ENCODE measurements at regions not wholly inside any gene's neighbourhood (a gene's known extent, or its start where the extent isn't known, plus 50 kb on each side); places are given as distances from the start of the nearest gene placed in this dataset.

DNA sequence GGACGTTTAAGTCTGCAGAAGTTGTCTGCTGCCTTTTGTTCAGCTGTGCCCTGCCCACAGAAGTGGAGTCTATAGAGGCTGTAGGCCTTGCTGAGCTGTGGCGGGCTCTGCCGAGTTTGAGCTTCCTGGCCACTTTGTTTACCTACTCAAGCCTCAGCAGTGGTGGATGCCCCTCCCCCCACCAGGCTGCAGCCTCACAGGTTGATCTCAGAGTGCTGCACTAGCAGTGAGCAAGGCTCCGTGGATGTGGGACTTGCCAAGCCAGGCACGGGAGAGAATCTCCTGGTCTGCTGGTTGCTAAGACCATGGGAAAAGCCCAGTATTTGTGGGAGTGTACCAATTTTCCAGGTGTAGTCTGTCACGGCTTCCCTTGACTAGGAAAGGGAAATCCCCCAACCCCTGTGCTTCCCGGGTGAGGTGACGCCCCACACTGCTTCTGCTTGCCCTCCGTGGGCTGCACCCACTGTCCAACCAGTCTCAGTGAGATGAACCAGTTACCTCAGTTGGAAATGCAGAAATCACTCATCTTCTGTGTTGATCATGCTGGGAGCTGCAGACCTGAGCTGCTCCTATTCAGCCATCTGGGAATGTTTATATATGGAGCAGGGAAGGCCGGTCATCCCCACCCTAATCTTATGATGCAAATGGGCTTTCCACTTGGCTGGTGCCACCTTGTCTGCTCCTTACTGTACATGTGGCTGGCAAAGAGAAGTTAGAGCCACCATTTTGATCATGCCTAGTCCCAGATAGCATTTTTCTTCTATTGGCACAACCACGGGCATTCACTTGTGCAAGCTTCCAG is 156.9 kb upstream of the ITGA6 start:
- TF ChIP-seq EZH2phosphoT487 (IDR thresholded peaks at IDR 0.05; ENCODE audit: low read depth), result no peak
- TF ChIP-seq, protein P1, sequence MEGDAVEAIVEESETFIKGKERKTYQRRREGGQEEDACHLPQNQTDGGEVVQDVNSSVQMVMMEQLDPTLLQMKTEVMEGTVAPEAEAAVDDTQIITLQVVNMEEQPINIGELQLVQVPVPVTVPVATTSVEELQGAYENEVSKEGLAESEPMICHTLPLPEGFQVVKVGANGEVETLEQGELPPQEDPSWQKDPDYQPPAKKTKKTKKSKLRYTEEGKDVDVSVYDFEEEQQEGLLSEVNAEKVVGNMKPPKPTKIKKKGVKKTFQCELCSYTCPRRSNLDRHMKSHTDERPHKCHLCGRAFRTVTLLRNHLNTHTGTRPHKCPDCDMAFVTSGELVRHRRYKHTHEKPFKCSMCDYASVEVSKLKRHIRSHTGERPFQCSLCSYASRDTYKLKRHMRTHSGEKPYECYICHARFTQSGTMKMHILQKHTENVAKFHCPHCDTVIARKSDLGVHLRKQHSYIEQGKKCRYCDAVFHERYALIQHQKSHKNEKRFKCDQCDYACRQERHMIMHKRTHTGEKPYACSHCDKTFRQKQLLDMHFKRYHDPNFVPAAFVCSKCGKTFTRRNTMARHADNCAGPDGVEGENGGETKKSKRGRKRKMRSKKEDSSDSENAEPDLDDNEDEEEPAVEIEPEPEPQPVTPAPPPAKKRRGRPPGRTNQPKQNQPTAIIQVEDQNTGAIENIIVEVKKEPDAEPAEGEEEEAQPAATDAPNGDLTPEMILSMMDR (IDR thresholded peaks at IDR 0.05; ENCODE audit: low read depth, low read length), result no peak
- Histone ChIP-seq H2AFZ (ENCODE audit: low read depth, low read length) (no peak overlapping the region), H3K9me3 (ENCODE audit: insufficient read depth, low read length) (no peaks in the 10 kb centered on the region), H3K36me3 (replicated peaks; ENCODE audit: low read depth, low read length) (no peaks in the 10 kb centered on the region), H3K79me2 (ENCODE audit: low read length) (no peaks in the 10 kb centered on the region), H4K20me1 (ENCODE audit: insufficient read depth, low read length) (no peaks in the 10 kb centered on the region), H3K27ac (ENCODE audit: low read length) (no peak overlapping the region), H3K27me3 (ENCODE audit: low read depth, low read length) (0 out of 2 replicates have a peak, but pooled peaks cover 2% of the 10 kb centered on the region), H3K4me3 (ENCODE audit: low read length) (no peak overlapping the region), H3K4me2 (ENCODE audit: low read length) (no peak overlapping the region), H3K4me1 (ENCODE audit: low read length) (no peaks in the 10 kb centered on the region; the same call in 1 of the 2 replicates), H3K9ac (ENCODE audit: low read length) (no peak overlapping the region)

DNA sequence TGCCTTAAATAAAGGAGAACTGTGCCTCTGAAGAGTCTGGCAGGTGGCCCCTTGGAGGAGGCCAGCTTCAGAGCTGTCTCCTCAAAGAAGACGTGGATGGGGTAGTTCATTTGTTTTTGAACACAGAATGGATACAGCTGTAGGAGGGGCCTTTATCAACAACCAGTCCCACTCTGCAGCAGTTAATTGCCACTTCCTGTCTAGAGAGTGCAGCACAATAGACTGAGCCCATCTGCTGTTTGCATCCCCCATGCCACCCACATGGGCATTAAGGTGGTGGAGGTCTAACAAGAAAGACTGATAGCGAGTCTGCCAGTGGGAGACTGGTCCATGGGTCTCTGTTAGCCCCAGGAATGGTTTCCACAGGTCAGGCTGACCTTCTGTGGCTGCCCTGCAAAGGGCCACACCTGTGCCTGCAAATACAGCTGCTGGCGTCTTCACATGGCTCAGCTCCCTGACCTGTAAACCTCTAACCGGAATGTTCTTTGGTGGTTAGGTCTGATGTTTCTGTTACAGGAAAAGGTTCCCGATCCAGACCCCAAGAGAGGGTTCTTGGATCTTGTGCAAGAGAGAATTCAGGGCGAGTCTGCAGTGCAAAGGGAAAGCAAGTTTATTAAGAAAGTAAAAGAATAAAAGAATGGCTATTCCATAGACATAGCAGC is 153.3 kb upstream of the ITGA6 start:
- TF ChIP-seq EZH2phosphoT487 (IDR thresholded peaks at IDR 0.05; ENCODE audit: low read depth), result no peak
- TF ChIP-seq, protein P1 (IDR thresholded peaks at IDR 0.05; ENCODE audit: low read depth, low read length), result no peak
- H3K27me3 ChIP-seq (ENCODE audit: low read depth, low read length), result 0 out of 2 replicates have a peak, but pooled peaks cover 9% of the 10 kb centered on the region
- H3K27ac ChIP-seq (ENCODE audit: low read length), result no peak overlapping the region
- H3K4me3 ChIP-seq (ENCODE audit: low read length), result no peak overlapping the region
- no peaks in the 10 kb centered on the region for H3K79me2 ChIP-seq (ENCODE audit: low read length)
- H2AFZ ChIP-seq (ENCODE audit: low read depth, low read length), result no peak overlapping the region
- no peak overlapping the region for H3K4me2 ChIP-seq (ENCODE audit: low read length)
- no peaks in the 10 kb centered on the region; the same call in 1 of the 2 replicates for H3K4me1 ChIP-seq (ENCODE audit: low read length)
- no peak overlapping the region for H3K9ac ChIP-seq (ENCODE audit: low read length)
- no peaks in the 10 kb centered on the region for H3K36me3 ChIP-seq (replicated peaks; ENCODE audit: low read depth, low read length)
- H4K20me1 ChIP-seq (ENCODE audit: insufficient read depth, low read length), result no peaks in the 10 kb centered on the region
- no peaks in the 10 kb centered on the region; the same call in 1 of the 2 replicates for H3K9me3 ChIP-seq (ENCODE audit: insufficient read depth, low read length)

DNA sequence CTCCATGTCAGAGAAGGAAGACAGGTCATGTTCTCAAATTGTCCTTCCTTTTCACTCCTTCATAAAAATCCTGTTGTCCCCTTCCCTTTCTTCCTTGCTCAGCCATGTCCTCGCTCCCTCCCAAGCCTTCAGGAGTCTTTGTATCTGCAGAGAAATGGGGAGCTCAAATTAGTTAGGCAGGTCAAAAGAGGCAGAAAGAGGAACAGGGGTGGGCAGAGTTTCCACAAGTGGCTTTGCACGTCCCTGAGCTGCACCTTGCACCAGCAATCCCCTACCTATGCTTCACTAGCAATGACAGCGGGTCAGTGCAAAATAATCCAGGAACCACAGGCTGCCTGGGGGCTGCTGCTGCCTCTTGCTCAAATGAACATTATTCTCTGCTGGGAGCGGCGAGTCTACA is 152.1 kb upstream of the ITGA6 start:
- no peaks in the 10 kb centered on the region for H4K20me1 ChIP-seq (ENCODE audit: insufficient read depth, low read length)
- no peak overlapping the region for H3K9ac ChIP-seq (ENCODE audit: low read length)
- no peak overlapping the region for H3K27ac ChIP-seq (ENCODE audit: low read length)
- H3K9me3 ChIP-seq (ENCODE audit: insufficient read depth, low read length), result no peaks in the 10 kb centered on the region; the same call in 1 of the 2 replicates
- H3K4me2 ChIP-seq (ENCODE audit: low read length), result no peak overlapping the region
- H2AFZ ChIP-seq (ENCODE audit: low read depth, low read length), result no peak overlapping the region
- no peaks in the 10 kb centered on the region; the same call in 1 of the 2 replicates for H3K4me1 ChIP-seq (ENCODE audit: low read length)
- H3K4me3 ChIP-seq (ENCODE audit: low read length), result no peak overlapping the region
- H3K27me3 ChIP-seq (ENCODE audit: low read depth, low read length), result 0 out of 2 replicates have a peak, but pooled peaks cover 9% of the 10 kb centered on the region
- TF ChIP-seq, protein P1 (IDR thresholded peaks at IDR 0.05; ENCODE audit: low read depth, low read length), result no peak
- TF ChIP-seq EZH2phosphoT487 (IDR thresholded peaks at IDR 0.05; ENCODE audit: low read depth), result no peak
- no peaks in the 10 kb centered on the region for H3K36me3 ChIP-seq (replicated peaks; ENCODE audit: low read depth, low read length)
- H3K79me2 ChIP-seq (ENCODE audit: low read length), result no peaks in the 10 kb centered on the region

DNA sequence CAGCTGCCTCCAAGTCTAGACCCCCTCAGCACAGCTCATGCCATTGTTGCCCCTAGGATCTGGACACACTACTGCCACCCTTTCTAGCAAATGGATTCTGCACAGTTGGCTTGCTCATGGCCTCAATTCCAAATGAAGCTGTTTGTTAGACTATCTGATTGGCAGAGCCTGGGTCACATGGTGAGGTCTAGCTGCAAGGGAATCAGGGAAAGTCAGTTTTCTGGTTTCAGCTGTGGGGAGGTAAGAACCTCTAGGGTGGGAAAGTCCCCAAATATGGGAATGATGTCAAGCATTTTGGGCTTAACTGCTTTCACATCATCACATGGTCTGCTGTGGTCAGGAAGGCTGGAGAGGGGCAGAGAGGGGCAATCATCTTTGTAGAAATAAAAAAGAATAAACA is 150.4 kb upstream of the ITGA6 start:
- Histone ChIP-seq H2AFZ (ENCODE audit: low read depth, low read length) (no peak overlapping the region), H3K4me3 (ENCODE audit: low read length) (no peak overlapping the region), H3K36me3 (replicated peaks; ENCODE audit: low read depth, low read length) (no peaks in the 10 kb centered on the region), H3K9ac (ENCODE audit: low read length) (no peak overlapping the region), H4K20me1 (ENCODE audit: insufficient read depth, low read length) (no peaks in the 10 kb centered on the region), H3K4me1 (ENCODE audit: low read length) (peaks cover 12% of the 10 kb centered on the region), H3K9me3 (ENCODE audit: insufficient read depth, low read length) (no peaks in the 10 kb centered on the region; the same call in 1 of the 2 replicates), H3K4me2 (ENCODE audit: low read length) (no peak overlapping the region), H3K27me3 (ENCODE audit: low read depth, low read length) (0 out of 2 replicates have a peak, but pooled peaks cover 9% of the 10 kb centered on the region), H3K27ac (ENCODE audit: low read length) (no peak overlapping the region), H3K79me2 (ENCODE audit: low read length) (no peaks in the 10 kb centered on the region)
- TF ChIP-seq, protein P1 (IDR thresholded peaks at IDR 0.05; ENCODE audit: low read depth, low read length), result no peak
- TF ChIP-seq EZH2phosphoT487 (IDR thresholded peaks at IDR 0.05; ENCODE audit: low read depth), result no peak

Data from OCI-LY3 (cell line).